GM10266 (cell line): ENCODE measurements at regions not wholly inside any gene's neighbourhood (a gene's known extent, or its start where the extent isn't known, plus 50 kb on each side); places are given as distances from the start of the nearest gene placed in this dataset.

ENCODE experiments used
- DNase-seq: peaks from one replicate; pipeline ENCODE4 v3.0.0; 2012; ENCODE audit errors: extremely low spot score
- CTCF ChIP-seq: IDR thresholded peaks from 2 replicates; pipeline ENCODE4 v1.5.1; 2012; ENCODE audit warnings: mild to moderate bottlenecking, low read depth; ENCODE audit not compliant: control insufficient read depth, insufficient read depth; ENCODE audit errors: missing control alignments

- TF ChIP-seq CTCF: no peak
Measured at GRCh38 chr15:53074221-53074620, 284.1 kb upstream of the ONECUT1 start.

GRCh38 chr15:53072077-53072476 is 281.9 kb upstream of the ONECUT1 start:
- TF ChIP-seq CTCF: no peak
- DNase-seq: no peak

More at GRCh38 chr15:53074221-53074620, 284.1 kb upstream of the ONECUT1 start:
- no peak for DNase-seq

GRCh38 chr15:53068636-53069035 is 278.5 kb upstream of the ONECUT1 start:
- no peak for DNase-seq
- no peak for TF ChIP-seq CTCF

- DNase-seq: no peak
- no peak for TF ChIP-seq CTCF
Measured at GRCh38 chr15:53059273-53060043, 269.3 kb upstream of the ONECUT1 start.

GRCh38 chr15:53046153-53046790 is 256.1 kb upstream of the ONECUT1 start:
- no peak for DNase-seq
- no peak for TF ChIP-seq CTCF

- no peak for TF ChIP-seq CTCF
Measured at GRCh38 chr15:53038655-53038941, 248.5 kb upstream of the ONECUT1 start.

More at GRCh38 chr15:53038655-53038941, 248.5 kb upstream of the ONECUT1 start:
- DNase-seq: no peak
